Dendritic cell treated with granulocyte-macrophage colony-stimulating factor and Interleukin-4, amounts not matched to agents 40 ng/mL and 50 ng/mL, for 4 days (primary cell): ENCODE measurements at regions not wholly inside any gene's neighbourhood (a gene's known extent, or its start where the extent isn't known, plus 50 kb on each side); places are given as distances from the start of the nearest gene placed in this dataset.
"Not testable (repeated sequence)": the region's sequence is repeated elsewhere in the genome, so short reads cannot be mapped to it uniquely, and the experiment has no call there.

Source experiments
- H3K27ac Mint-ChIP-seq: one replicate; pipeline ENCODE4 v1.8.0; 2022; ENCODE audit warnings: mild to moderate bottlenecking, mixed read lengths
- H3K27me3 Mint-ChIP-seq: one replicate; pipeline ENCODE4 v1.8.0; 2022; ENCODE audit warnings: mild to moderate bottlenecking, mixed read lengths
- H3K36me3 Mint-ChIP-seq: one replicate; pipeline ENCODE4 v1.8.0; 2022; ENCODE audit warnings: low read depth, mixed read lengths
- H3K4me1 Mint-ChIP-seq: one replicate; pipeline ENCODE4 v1.8.0; 2022; ENCODE audit warnings: low read depth, mixed read lengths
- H3K4me3 Mint-ChIP-seq: one replicate; pipeline ENCODE4 v1.8.0; 2022; ENCODE audit warnings: mild to moderate bottlenecking, moderate library complexity, mixed read lengths
- H3K9me3 Mint-ChIP-seq: one replicate; pipeline ENCODE4 v1.8.0; 2022; ENCODE audit warnings: mixed read lengths
- intact Hi-C: fragments of 100-400 bp; cut with micrococcal nuclease; formaldehyde crosslinking; loops from one replicate; pipeline ENCODE4 v1.15.0; 2022

DNA sequence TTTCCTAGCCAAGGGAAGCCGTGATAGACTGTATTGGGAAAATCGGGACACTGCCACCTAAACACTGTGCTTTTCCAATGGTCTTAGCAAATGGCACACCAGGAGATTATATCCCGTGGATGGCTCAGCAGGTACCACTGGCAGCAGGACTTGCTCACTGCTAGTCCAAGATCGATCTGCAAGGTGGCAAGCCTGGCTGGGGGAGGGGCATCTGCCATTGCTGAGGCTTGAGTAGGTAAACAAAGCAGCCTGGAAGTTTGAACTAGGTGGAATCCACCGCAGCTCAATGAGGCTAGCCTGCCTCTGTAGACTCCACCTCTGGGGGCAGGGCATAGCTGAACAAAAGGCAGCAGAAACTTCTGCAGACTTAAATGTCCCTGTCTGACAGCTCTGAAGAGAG lies 1262.7 kb upstream of the ZEB2 start:
- not testable (repeated sequence) for H3K36me3 Mint-ChIP-seq

DNA sequence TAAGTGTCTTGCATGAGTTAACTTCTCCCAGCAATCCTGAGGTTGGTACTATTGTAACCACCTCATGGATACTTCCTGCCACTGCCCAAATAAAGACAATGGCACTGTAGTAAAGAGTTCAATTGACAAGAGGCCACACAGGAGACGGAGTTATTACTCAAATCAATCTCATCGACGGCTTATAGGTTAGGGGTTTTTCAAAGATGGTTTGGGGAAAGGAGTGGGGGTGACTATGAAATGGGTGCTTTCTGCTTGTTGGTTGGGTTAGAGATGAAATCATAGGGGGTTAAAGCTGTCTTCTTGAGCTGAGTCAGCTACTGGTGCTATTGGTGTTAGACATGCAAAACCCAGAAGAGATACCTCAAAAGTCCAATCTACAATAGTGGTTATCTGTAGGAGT lies 1258.0 kb upstream of the ZEB2 start:
- intact Hi-C loops = no loop called here
- H3K9me3 Mint-ChIP-seq = no peaks in the 10 kb centered on the region
- no peaks in the 10 kb centered on the region for H3K36me3 Mint-ChIP-seq
- H3K4me3 Mint-ChIP-seq = no peak overlapping the region
- no peaks in the 10 kb centered on the region for H3K27me3 Mint-ChIP-seq
- no peaks in the 10 kb centered on the region for H3K4me1 Mint-ChIP-seq
- H3K27ac Mint-ChIP-seq = no peak overlapping the region

More for the DNA sequence above, 1262.7 kb upstream of the ZEB2 start:
- H3K4me1 Mint-ChIP-seq, intact Hi-C loops, H3K9me3 Mint-ChIP-seq, H3K27me3 Mint-ChIP-seq, H3K4me3 Mint-ChIP-seq, H3K27ac Mint-ChIP-seq: not testable (repeated sequence)

GRCh38 chr2:145777297-145777696 lies 1257.4 kb upstream of the ZEB2 start:
- Mint-ChIP-seq H3K36me3 (no peaks in the 10 kb centered on the region), H3K4me3 (no peak overlapping the region), H3K4me1 (no peaks in the 10 kb centered on the region), H3K9me3 (no peaks in the 10 kb centered on the region), H3K27me3 (no peaks in the 10 kb centered on the region), H3K27ac (no peak overlapping the region)
- intact Hi-C loops = no loop called here

DNA sequence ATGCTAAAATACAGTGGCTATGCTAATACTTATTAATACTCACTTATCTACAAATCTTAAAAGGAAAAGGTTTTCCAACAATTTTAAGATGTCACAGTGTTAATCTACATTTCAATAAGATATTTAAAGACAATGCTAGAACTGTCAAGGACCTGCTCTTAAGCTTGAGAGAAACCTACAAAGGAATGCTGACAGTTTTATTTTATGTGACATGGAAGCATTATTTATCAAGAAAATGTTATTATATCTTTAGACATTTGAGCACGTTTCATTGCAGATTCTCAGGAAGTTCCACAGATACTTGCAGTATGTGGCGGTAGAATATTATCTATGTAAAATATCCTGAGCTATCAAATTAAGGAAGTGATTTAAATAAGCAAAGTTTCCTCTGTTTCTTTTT lies 1255.7 kb upstream of the ZEB2 start:
- no peaks in the 10 kb centered on the region for H3K9me3 Mint-ChIP-seq
- no peak overlapping the region for H3K27ac Mint-ChIP-seq
- H3K36me3 Mint-ChIP-seq = no peaks in the 10 kb centered on the region
- intact Hi-C loops = no loop called here
- H3K4me3 Mint-ChIP-seq = no peak overlapping the region
- peaks cover 5% of the 10 kb centered on the region for H3K4me1 Mint-ChIP-seq
- no peaks in the 10 kb centered on the region for H3K27me3 Mint-ChIP-seq

GRCh38 chr2:145771525-145771924 lies 1251.6 kb upstream of the ZEB2 start:
- no peak overlapping the region for H3K4me3 Mint-ChIP-seq
- no peaks in the 10 kb centered on the region for H3K27me3 Mint-ChIP-seq
- intact Hi-C loops = no loop called here
- H3K27ac Mint-ChIP-seq = no peak overlapping the region
- no peaks in the 10 kb centered on the region for H3K9me3 Mint-ChIP-seq
- no peaks in the 10 kb centered on the region for H3K36me3 Mint-ChIP-seq
- H3K4me1 Mint-ChIP-seq = peaks cover 5% of the 10 kb centered on the region

- Mint-ChIP-seq H3K9me3 (no peaks in the 10 kb centered on the region), H3K27me3 (no peaks in the 10 kb centered on the region), H3K4me1 (peaks cover 5% of the 10 kb centered on the region), H3K4me3 (no peak overlapping the region), H3K36me3 (no peaks in the 10 kb centered on the region), H3K27ac (no peak overlapping the region)
- intact Hi-C loops = no loop called here
Observed at GRCh38 chr2:145769011-145769716, 1249.2 kb upstream of the ZEB2 start.

DNA sequence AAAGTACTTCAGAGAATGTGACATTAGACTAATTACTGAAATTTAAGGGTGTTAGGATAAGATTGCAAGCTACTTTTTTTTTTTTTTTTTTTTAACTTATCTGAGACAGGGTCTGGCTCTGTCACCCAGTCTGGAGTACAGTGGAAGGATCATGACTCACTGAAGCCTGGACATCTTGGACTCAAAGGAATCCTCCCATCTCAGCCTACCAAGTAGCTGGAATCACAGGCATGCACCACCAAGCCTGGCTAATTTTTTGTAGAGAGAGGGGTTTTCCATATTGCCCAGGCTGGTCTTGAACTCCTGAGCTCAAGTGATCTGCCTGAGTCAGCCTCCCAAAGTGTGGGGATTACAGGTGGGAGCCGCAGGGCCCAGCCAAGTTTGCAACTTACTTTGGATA lies 1246.0 kb upstream of the ZEB2 start:
- Mint-ChIP-seq H3K9me3 (no peaks in the 10 kb centered on the region), H3K36me3 (no peaks in the 10 kb centered on the region), H3K4me3 (no peak overlapping the region), H3K27me3 (no peaks in the 10 kb centered on the region), H3K4me1 (no peaks in the 10 kb centered on the region), H3K27ac (no peak overlapping the region)
- intact Hi-C loops = no loop called here

DNA sequence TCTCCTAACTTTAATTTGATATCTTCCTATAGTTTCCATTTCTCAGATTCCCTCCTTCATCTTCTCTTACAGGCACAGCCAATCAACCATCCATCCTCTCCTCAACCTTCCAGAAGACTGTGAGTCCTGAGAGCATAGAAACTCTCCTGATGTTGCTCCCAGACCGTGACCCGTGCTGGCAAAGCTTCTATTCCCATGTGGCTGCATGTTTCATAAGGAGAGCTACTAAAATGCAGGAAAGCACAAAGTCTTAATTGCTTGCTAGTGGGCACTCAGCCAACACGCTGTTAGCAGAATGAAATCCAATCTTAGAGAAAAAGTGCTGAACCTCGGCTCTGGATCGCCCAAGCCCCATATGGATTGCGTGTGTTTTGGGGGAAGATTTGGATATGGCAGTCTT lies 1244.7 kb upstream of the ZEB2 start:
- Mint-ChIP-seq H3K36me3 (no peaks in the 10 kb centered on the region), H3K27me3 (no peaks in the 10 kb centered on the region), H3K27ac (no peak overlapping the region), H3K9me3 (no peaks in the 10 kb centered on the region), H3K4me3 (no peak overlapping the region), H3K4me1 (no peaks in the 10 kb centered on the region)
- intact Hi-C loops = no loop called here

DNA sequence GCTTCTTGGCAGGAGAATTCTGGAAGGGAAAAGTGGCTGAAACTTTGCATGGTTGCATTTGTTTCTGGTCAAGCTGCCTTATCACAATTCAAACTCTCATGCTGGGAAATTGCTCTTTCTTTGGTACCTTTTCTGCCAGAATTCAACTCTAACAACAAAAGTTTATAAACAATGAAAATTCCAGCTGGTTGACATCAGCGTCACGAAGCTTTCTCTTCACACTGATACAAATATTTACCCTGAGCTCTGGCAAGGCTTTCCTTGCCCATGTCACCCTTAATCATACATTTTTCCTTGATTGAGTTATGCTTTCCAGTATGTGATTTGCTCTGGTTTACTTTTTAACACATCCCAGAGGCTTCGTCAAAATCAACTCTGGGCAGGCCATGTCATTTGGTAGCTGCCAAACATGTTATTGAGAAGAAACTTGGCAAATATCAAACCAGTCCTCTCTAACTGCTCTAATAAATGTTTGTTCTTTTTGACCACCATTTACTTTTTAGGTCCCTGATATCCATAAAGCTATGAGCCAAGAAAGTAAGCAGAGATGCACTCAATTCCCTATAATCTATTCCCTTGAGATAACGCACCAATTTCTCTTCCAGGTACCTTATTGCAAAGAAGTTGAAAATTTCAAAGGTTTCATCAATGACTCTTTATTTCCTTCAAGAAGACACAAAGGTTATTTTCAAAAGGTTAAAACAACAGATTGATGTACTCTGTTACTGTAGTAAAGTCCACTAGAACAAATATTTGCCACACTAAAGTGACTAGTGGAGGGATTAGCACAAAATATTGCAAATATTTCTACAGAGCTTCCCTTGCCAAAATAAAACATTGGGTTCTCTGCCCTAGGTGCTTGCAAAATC lies 1241.1 kb upstream of the ZEB2 start:
- Mint-ChIP-seq H3K4me1 (no peaks in the 10 kb centered on the region), H3K27me3 (no peaks in the 10 kb centered on the region), H3K27ac (no peak overlapping the region), H3K4me3 (no peak overlapping the region), H3K9me3 (no peaks in the 10 kb centered on the region), H3K36me3 (no peaks in the 10 kb centered on the region)
- intact Hi-C loops = no loop called here

GRCh38 chr2:145759228-145759915 lies 1239.5 kb upstream of the ZEB2 start:
- Mint-ChIP-seq H3K36me3 (no peaks in the 10 kb centered on the region), H3K9me3 (no peaks in the 10 kb centered on the region), H3K27ac (no peak overlapping the region), H3K27me3 (no peaks in the 10 kb centered on the region), H3K4me1 (no peaks in the 10 kb centered on the region), H3K4me3 (no peak overlapping the region)
- intact Hi-C loops = loop anchor here (10.0 kb wide), 1 partner anchor 1615 kb away; no protein-coding TSS in a partner anchor

- Mint-ChIP-seq H3K4me1 (peaks cover 4% of the 10 kb centered on the region), H3K36me3 (no peaks in the 10 kb centered on the region), H3K27ac (no peak overlapping the region), H3K27me3 (no peaks in the 10 kb centered on the region), H3K9me3 (no peaks in the 10 kb centered on the region), H3K4me3 (no peak overlapping the region)
- intact Hi-C loops = loop anchor here (10.0 kb wide), 1 partner anchor 1613 kb away; no protein-coding TSS in a partner anchor
Observed at GRCh38 chr2:145757503-145758246, 1237.8 kb upstream of the ZEB2 start.

GRCh38 chr2:145755019-145755837 lies 1235.3 kb upstream of the ZEB2 start:
- Mint-ChIP-seq H3K36me3 (no peaks in the 10 kb centered on the region), H3K9me3 (no peaks in the 10 kb centered on the region), H3K27me3 (no peaks in the 10 kb centered on the region), H3K4me3 (no peak overlapping the region), H3K4me1 (peaks cover 28% of the 10 kb centered on the region), H3K27ac (no peak overlapping the region)
- intact Hi-C loops = loop anchor here (10.0 kb wide), 1 partner anchor 1610 kb away; no protein-coding TSS in a partner anchor

DNA sequence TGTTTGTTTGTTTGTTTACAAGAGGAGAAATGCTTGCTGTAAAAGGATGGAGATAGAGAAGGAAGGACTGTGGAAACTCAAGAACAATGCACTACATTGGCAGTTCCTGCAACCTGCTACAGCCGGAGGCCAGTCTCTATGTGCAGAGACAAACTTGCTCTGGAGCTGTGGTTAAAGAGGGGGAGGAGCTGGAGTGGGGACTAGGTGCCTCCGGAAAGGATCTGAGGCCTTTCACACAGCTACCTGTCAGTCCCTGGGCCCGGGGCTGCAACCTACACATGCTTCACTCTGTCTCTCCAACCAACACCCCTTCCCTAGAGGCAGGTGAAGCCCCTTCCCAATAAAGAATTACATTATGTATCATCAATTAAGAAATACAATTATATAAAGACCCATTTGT lies 1234.0 kb upstream of the ZEB2 start:
- peaks cover 36% of the 10 kb centered on the region for H3K4me1 Mint-ChIP-seq
- intact Hi-C loops = loop anchor here (5.0 to 10.0 kb wide), 2 partner anchors 1147 to 1609 kb away; no protein-coding TSS in a partner anchor
- no peaks in the 10 kb centered on the region for H3K36me3 Mint-ChIP-seq
- no peak overlapping the region for H3K27ac Mint-ChIP-seq
- no peak overlapping the region for H3K4me3 Mint-ChIP-seq
- H3K27me3 Mint-ChIP-seq = no peaks in the 10 kb centered on the region
- no peaks in the 10 kb centered on the region for H3K9me3 Mint-ChIP-seq
